HG02642 (cell line): ENCODE measurements at regions not wholly inside any gene's neighbourhood (a gene's known extent, or its start where the extent isn't known, plus 50 kb on each side); places are given as distances from the start of the nearest gene placed in this dataset.
A peak's percentile ranks its signal among the peaks of the same experiment; 100 is the strongest.

Experiments
- ATAC-seq: cut with Tn5 transposase; IDR thresholded peaks from one replicate; pipeline ENCODE4 v1.9.1; 2021; ENCODE audit warnings: mild to moderate bottlenecking; ENCODE audit not compliant: unreplicated experiment, poor library complexity

DNA sequence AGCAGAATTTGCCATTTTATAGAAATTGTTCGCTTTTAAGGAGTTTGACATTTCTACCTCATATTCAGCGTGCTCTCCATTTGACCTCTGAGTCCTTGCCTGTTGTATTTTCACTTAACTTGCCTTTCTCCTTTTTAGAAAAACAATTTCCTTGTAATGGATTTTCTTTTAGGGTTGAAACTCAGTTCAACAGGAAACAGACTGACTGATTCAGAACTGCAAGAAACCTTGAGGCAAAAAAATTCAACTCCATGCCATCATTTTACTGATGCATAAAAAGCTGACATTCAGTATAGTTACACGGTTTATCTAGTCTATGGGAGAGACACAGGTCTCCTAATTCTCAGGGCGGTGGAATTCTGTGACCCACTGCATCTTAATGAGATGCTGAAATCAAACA, 59.8 kb downstream of the MRPS30 start:
- no peak for ATAC-seq

DNA sequence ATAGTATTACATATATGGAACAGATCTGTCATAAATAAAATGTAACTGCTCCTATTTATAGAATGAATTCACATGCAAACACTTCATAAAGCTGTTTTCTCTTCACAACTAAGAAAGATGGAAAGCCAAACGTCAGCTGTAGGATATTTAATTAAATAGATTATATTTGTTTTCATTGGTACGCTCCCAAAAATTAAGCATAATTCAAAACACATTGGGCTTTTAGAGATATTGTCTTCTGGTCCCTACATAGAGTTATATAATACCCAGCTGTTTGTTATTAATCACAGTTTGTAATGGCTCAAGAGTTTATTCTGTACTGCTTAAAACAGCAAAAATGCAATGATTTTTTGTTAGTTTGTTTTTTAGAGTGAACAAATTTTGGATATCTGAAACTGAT, 61.2 kb downstream of the MRPS30 start:
- no peak for ATAC-seq

DNA sequence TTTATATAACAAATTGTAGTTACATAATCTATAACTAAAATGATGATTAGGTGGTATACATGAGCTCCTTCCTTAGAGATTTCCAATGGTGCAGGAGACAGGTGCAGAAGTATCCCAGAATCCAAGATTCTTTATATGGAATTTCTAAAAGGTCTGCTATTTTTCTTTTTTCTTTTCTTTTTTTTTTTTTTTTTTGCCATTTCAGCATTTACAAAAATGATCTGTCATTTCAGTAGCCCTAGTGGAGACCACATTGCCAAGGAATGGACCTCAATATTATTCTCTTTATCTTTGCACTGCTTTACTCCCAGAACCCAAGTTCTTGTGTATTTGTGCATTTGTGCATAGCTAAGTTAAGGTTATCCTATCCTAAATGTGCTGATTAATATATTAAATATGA, 61.7 kb downstream of the MRPS30 start:
- no peak for ATAC-seq

DNA sequence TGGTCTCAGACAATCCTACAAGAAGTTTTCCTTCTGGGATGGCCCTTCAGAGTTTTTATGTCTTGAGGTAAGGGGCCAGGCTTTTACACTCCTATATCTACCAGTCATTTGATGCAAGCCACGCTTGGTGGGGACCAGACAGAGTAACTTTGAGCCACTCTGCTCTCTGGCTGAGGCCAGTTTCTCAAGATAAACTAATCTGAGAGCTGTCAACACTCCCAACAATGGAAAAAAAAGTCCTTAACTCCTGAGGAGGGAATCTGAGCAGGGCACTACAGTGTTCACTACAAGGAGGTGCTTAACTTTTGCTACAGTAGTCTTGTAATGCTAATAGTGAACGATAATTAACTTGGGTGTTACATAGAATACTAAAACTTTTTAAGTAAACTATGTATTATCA, 62.7 kb downstream of the MRPS30 start:
- no peak for ATAC-seq

DNA sequence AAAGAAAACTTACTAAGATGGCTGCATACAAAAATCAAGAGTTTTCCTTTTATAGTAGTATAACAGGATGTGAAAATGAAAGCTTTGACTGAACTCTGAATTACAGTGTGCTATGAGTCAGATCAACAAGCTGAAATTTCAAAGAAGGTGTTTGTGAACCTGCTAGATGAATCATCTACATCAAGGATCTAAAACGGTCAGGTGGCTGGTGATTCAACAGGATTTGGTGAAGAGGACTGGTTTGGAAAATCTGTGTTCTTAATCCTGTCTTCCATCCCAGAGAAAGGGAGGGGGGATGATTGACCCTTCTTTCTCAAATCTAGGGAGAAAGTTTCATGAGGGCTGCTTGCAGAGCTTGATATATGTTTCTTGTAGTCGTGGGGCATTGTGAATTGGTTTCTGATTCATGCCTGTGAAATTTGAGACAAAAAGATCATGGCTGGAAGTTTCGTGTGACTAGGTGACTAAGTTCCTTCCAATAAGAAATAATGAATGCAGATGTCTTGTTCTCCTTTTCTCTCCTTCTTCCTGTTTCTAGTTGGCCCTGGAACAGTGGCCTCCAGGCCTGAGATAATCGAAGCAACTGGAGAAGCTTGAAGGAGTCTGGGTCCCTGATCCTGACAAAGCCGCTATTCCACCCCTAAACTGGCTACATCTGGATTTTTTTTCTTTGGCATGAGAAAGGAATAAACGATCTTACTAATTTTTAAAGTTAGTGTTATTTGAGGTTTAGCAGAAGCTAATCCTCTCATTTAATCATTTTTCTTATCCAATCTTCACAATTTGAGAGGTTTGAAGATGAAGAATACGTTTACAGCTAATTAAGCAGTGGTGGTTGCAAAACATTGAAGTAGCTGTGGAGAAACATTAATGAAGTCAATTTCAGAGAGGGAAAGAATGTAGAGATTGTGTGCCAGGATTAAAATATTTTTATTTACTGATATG, 67.2 kb downstream of the MRPS30 start:
- peak; percentile 100 for ATAC-seq

DNA sequence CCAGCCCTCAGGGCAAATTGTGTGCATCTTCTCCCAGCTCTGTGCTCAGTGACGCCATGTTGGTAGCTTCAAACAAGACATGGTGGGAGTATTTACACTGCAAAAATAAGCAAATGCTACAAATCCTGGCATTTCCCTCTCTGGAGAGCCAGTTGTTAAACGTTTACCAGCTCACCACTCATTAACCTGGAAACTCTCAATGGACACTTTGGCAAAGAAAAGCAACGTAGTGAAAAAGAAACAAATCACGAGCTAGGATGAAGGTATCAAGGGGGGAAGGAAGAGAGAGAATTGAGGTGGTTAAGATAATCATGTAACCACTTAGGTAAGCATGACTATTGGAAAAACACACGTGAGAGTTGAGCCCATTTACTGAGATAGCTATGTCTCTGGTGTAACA, 72.5 kb downstream of the MRPS30 start:
- no peak for ATAC-seq

DNA sequence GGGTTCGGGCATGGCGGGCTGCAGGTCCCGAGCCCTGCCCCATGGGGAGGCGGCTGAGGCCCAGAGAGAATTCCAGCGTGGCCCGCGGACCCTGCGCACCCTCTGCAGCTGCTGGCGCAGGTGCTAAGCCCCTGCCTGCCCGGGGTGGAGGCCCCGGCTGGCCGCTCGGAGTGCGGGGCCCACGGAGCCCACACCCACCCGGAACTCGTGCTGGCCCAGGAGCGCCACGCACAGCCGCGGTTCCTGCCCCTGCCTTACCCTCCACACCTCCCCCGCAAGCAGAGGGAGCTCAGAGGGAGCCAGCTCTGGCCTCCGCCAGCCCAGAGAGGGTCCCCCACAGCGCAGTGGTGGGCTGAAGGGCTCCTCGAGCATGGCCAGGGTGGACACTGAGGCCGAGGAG, 75.3 kb downstream of the MRPS30 start:
- no peak for ATAC-seq

DNA sequence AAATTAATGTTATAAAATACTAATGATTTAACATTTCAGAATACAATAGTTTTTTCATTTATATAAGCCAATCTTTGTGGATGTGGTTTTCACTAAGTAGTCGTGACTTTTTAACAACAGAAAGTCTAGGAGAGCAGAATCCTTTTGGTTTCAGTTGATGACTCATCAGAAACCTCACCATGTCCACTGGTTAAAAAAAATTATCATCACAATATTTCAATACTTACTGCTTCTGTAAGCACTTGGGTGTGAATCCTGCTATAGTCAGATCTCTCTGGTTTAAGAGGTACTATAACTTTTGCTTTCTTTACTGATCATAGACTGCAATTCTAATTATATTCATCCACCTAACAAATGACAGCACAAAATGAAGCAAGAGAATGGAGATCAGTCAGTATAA, 77.2 kb downstream of the MRPS30 start:
- peak; percentile 91 for ATAC-seq

DNA sequence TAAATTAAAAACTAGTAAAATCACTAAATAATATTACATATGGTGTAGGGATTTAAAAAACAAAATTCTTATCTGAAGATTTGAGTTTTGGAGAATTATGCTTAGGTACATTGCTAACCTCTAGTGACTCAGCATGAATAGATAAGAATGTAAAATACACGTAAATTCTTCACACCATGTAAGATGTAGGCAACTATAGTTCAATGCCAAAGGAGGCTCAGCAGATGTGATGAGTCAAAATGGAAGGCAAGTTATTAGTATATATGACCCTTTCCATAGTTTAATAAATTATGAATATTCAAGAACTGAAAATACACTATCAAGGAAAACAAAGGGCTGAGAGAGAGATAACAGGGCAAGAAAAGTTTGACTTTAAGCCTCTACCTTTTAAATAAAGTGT, 79.0 kb downstream of the MRPS30 start:
- ATAC-seq, result peak; percentile 66

DNA sequence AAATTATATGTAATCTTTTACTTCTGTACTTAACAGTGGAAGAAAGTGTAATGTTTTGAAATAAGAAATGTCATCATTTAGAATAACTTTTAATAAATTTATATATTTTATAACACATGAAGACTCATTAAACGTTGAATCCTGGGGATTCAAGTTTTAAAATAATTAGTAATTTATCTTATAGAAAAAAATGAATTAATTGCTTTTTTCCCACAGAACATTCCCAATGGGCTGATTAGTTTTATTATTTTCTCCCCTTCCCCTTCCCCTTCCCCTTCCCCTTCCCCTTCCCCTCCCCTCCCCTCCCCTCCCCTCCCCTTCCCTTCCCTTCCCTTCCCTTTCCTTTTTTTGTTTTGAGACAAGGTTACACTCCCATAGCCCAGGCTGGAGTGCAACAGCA, 79.7 kb downstream of the MRPS30 start:
- ATAC-seq, result no peak

DNA sequence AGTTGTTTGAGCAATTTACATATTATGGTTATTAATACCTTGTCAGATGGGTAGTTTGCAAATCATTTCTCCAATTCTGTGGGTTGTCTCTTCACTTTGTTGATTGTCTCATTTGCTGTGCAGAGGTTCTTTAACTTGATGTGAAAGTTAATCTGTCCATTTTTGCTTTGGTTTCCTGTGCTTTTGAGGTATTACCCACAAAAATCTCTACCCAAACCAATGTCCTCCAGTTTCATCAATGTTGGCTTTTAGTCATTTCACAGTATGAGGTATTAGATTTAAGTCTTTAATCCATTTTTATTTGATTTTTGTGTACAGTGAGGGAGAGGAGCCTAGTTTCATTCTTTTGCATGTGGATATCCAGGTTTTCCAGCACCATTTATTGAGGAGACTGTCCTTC, 82.4 kb downstream of the MRPS30 start:
- ATAC-seq, result no peak

DNA sequence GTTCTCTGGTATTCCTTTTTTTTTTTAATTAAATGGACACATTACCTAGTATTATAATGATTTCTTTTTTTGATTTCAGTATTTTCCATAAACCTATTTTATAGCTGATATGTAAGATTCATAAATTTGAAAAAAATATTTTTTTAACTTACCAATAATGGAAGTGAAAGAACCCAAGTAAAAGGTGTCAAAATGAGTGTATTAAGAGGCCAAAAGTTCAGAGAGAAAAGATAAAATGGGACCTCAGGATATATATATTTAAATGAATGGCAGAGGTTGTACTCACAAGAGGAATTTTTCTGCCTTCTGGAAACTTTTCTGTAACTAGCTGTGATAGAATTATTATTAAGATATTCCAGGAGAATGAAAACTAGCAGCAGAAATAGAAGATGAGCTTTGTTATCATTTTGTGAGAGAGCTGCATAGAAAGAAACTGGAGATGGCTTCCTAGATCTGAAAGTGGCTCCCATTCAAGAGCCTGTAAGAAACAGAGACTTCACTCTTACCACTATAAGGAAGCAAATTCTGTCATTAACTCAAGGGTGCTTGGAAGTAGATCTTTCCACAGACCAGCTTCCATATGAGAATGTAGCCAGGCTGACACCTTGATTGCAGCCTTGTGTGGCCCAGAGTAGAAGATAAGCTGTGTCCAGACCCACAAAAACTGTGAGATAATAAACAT, 91.7 kb downstream of the MRPS30 start:
- no peak for ATAC-seq

DNA sequence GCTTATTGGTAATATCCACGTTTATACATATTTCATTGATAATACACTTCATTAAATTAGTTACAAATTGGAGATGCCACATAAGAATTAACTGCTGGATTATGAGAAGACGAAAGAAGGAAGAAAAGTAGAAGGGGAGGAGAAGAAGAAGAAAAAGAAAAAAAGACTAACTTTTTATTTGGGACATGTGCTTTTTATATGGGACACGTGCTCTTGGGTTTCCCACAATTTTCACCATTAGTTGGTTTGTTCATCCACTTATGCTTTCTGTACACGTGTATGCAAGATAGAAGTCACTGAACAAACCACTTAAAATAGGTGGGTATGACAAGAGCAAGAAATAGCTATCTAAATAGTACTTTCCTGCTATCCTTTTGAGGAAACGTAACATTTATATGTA, 98.6 kb downstream of the MRPS30 start:
- no peak for ATAC-seq

DNA sequence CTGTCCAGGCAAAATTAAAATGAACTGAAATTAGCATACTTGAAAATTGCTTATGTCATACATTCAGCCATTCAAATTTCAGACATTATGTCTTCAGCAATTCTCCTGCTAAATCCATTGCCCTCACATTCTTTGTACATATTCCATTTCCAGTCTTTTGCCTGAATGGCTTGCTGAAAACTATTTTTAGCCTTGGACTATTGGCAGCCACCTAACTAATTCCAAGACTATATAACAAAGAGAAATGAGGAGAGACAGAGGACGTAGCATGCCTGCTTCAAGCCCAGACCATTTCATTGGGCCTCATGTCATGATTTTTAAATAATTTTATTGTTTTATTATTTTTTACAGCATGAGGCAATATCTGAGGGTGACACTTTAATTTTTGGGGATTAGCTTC, 100.3 kb downstream of the MRPS30 start:
- ATAC-seq, result no peak

DNA sequence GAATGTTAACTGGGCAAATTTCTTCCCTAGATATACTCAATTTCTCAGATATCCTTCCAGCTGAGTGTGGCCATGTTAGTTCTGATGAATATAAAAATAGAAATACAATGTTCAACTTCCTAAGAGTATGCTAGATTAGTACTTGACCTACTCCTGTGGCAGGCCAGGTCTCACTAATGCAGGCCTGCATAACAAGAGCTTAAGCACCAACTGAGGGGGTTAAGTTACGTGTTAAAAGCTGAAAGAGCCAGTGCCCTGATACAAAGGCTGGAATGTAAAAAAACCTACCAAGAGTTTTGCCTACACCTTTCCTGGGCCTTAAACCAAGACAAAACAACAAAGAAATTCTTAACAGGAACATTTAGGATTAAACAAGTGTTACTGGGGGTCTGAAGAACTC, 102.8 kb downstream of the MRPS30 start:
- ATAC-seq, result no peak

DNA sequence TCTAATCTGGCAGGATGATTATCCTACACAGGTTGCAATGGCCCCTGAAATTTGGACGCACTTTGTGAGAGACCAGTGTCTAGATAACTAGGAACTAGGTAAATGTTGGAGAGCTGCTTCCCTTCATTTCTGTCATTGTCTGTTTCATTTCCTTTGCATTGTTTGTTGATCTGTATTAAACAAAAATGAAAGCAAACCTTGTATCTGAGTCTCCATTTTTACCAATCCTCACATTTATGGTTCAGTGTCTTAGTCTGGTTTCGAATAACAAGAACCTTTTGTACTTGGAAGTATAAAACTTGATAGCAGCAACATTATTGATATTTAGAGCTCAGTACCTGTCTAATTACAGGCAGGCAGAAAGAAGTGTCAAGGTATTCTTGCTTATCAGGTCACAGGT, 105.5 kb downstream of the MRPS30 start:
- ATAC-seq, result no peak

DNA sequence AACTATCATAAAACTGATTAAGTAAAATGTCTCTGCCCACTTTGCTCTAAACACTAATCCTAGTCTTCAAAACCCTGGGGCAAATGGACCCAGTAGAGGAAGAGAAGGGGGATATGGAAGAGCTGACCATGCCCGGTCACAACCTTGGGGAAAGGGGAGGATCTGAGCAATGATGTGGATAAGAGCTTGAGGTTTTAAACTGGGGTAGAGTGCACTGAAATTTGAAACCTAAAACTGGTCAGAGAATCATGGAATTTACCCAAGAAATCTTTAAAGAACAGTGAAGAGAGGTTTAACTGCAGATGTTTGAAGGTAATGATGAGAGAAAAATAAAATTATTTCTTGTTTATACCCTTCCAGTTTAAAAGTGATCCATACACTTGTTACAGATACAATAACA, 110.8 kb downstream of the MRPS30 start:
- no peak for ATAC-seq

DNA sequence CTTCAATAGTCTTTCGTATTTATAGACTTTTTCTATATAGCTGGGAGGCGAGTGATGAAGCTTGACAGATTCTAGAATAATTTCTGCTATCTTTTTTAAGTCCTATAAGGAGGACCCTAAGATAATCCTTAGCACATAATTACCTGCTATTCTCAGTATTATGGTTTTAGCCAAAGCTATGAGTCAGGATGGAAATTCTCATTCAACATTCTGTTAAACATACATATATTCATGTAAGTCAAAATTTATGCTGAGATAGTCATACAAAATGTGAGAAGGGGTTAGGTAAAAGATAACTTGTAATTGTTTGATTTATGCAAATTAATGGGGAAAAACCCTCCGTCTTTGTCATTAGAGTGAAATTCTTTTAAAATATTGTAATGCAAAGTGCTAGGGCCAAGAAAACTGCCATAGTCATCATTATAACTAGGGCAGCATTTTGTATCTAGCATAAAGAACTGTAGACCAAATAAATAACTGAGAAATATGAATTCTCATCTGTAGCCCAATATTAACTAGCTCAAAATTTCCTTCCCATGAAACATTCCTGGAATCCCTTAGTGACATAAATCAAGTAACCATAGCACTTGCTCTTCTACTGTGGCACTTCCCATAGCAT, 118.5 kb downstream of the MRPS30 start:
- no peak for ATAC-seq

DNA sequence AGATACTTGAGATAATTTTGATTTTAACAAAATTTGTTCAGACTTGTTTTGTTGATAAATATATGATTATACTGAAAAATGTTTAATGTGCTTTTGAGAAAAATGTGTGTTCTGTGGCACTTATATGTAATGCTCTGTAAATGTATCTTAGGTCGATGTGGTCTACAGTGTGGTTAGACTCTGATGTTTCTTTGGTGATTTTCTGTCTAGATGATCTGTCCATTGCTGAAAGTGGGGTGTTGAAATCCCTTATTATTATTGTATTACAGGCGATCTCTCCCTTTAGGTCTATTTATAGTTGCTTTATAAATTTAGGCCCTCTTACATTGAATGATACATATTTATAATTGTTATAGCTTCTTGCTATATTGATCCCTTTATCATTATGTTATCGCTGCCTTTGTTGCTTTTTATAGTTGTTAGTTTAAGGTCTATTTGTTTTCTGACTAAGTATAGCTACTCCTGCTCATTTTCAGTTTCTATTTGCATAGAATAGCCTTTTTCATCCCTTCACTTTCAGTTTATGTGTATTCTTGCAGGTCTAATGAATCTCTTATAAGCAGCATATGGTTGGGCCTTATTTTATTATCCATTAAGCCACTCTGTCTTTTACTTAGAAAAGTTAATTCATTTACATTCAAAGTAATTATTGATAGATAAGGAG, 124.3 kb downstream of the MRPS30 start:
- ATAC-seq, result peak; percentile 97

DNA sequence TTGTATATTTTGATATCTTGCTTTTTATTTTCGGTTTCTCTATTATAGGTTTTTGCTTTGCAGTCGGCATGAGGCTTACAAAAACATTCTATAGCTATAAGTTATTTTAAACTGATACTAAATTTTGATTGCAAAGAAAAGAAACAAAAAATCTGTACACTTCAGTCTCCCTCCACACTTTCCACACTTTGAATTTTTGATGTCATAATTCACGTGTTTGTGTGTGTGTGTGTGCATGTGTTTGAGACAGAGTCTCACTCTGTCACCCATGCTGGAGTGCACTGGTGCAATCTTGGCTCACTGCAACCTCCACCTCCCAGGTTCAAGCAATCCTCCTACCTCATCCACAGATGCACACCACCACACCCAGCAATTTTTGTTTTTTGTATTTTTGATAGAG, 124.9 kb downstream of the MRPS30 start:
- ATAC-seq, result peak; percentile 20

DNA sequence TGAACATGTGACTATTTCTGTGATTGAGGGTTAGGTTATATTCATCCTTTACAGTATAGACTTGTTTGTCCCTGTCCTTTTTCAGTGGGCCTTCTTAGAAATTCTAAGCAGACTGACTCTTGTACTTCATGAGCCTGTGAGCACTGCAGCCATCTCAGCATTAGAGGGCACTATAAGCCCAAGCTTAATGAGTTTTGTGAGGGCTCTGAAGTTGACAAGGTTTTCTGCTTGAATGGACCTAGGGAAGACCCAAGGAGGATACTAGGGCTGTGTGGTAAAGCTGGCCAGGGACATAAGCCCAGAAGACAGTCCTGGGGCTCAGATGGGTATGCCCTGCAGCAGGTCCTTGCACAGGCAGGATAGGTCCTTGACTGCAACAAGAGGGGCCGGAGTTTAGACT, 126.5 kb downstream of the MRPS30 start:
- peak; percentile 50 for ATAC-seq
